GM20431 (cell line): ENCODE measurements at regions not wholly inside any gene's neighbourhood (a gene's known extent, or its start where the extent isn't known, plus 50 kb on each side); places are given as distances from the start of the nearest gene placed in this dataset.
"Not testable (repeated sequence)": the region's sequence is repeated elsewhere in the genome, so short reads cannot be mapped to it uniquely, and the experiment has no call there.

Experiments used
- in situ Hi-C: fragments of 300-500 bp; cut with MseI, MboI; formaldehyde crosslinking; loops from one replicate; pipeline ENCODE4 v1.15.0; 2020; ENCODE audit warnings: low sequenced_read_pairs; ENCODE audit not compliant: unreplicated experiment

GRCh38 chr1:70727886-70728489 is 316.9 kb downstream of the CTH start:
- in situ Hi-C loops = no loop called here

DNA sequence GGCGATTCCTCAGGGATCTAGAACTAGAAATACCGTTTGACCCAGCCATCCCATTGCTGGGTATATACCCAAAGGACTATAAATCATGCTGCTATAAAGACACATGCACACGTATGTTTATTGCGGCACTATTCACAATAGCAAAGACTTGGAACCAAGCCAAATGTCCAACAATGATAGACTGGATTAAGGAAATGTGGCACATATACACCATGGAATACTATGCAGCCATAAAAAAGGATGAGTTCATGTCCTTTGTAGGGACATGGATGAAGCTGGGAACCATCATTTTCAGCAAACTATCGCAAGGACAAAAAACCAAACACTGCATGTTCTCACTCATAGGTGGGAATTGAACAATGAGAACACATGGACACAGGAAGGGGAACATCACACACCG is 311.1 kb downstream of the PTGER3 start:
- in situ Hi-C loops = not testable (repeated sequence)

DNA sequence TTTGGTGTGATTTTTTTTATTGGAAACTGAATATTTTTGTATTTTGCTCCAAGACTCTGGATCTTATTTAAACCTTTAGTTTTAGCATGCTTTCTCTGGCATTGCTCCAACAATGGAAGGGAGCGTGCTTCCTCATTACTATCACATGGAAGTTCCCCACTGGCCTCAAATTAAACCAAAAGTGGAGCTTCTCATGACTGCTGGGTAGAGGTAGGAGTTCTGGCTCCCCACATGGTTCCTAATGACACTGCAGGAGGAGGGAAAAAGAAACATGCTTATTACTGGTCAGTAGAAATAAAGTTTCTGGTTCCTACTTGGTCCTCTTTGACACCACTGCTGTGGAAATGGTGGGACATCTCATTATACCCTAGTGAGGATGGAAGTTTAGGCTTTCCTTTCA is 310.5 kb downstream of the PTGER3 start:
- in situ Hi-C loops = no loop called here

DNA sequence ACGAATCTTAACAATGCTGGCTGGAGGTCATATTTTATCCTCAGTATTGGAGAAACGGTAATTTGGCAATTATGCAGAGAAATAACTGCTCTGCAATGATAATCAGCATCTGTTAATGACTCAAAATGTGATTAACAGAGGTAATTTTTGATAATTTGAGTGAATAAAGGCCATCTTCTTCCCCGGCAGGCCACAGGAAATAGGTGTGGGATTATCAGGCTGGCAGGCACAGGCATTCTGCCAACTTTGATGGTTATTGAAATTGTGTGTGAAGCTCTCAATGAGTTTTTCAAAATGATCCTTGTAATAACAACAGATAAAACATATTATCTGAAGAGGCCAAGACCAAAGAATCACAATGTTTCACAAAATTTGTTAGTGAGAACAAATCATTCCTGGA is 309.0 kb downstream of the PTGER3 start:
- in situ Hi-C loops = no loop called here

DNA sequence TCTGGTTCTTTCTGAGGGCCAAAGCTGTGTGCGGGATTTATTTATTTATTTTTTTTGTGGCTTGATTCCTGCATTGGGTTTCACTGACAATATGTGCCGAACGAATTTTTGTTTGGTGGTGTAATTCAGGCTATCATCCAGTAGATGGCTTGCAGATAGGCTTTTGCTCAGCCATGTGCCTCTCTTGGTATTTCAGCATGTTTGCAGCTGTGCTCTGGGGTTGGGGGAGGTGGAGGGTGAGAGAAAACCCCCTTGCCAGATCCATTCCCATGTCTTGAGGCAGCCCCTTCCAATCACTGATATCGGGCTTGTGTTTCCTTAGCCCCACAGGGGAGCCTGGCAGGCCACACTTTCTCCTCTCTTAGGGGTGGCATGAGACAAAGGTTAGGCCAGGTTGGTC is 302.4 kb downstream of the PTGER3 start:
- in situ Hi-C loops = no loop called here

GRCh38 chr1:70746062-70746461 is 301.6 kb downstream of the PTGER3 start:
- in situ Hi-C loops = not testable (repeated sequence)

GRCh38 chr1:70747123-70747522 is 300.5 kb downstream of the PTGER3 start:
- in situ Hi-C loops = not testable (repeated sequence)

DNA sequence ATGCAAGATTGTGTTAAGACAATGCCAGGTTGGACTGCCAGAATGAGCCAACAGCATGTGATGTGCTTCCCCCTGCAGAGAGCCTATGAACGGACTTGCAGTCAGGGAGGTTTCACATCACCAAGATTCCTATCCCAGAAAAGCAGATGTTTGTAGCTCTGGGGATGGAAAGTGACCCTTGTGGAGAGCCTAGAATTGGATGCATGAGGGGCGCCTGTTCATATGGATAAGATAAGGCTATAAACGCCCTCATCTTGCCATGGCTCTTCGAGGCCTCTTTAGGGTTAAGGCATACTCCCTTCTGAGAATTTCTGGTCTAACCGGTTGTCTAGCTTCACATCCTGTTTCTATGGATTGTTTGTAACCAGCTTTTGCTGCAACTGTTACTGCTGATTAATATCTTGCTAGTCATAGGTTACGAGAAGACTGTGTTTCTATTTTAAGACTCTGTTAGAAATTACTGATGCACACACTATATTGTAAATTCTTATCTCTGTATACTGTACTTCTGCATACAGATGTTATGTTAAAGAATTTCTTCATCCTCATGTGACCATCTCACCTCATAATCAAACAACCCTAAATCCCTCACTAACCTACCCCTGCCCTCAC is 295.8 kb downstream of the PTGER3 start:
- in situ Hi-C loops = not testable (repeated sequence)

GRCh38 chr1:70754701-70755100 is 292.9 kb downstream of the PTGER3 start:
- in situ Hi-C loops = no loop called here

- in situ Hi-C loops = no loop called here
Measured at GRCh38 chr1:70760154-70760553, 287.5 kb downstream of the PTGER3 start.

- in situ Hi-C loops = no loop called here
Measured at GRCh38 chr1:70762386-70762785, 285.2 kb downstream of the PTGER3 start.

DNA sequence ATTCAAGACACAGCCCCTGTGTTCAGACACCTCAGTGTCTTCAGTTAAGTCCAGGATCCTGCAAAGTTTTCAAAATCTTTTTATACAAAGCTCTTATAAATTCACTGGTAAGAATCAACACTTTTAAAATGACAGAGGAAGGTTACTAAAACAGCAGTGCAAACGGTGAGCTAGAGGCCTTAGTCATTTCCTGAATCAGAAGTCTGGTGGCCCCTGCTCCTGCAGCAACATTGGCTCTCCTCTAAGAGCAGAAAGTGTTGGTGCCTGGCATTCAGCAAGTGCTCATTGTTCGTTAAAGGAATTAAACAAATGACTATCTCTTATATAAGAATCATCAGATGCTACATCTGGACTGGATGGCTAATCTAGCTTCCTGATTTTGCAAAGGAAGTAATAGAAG is 282.9 kb downstream of the PTGER3 start:
- in situ Hi-C loops = no loop called here

GRCh38 chr1:70767377-70767776 is 280.2 kb downstream of the PTGER3 start:
- in situ Hi-C loops = no loop called here

- in situ Hi-C loops = no loop called here
Measured at GRCh38 chr1:70768216-70768615, 279.4 kb downstream of the PTGER3 start.

DNA sequence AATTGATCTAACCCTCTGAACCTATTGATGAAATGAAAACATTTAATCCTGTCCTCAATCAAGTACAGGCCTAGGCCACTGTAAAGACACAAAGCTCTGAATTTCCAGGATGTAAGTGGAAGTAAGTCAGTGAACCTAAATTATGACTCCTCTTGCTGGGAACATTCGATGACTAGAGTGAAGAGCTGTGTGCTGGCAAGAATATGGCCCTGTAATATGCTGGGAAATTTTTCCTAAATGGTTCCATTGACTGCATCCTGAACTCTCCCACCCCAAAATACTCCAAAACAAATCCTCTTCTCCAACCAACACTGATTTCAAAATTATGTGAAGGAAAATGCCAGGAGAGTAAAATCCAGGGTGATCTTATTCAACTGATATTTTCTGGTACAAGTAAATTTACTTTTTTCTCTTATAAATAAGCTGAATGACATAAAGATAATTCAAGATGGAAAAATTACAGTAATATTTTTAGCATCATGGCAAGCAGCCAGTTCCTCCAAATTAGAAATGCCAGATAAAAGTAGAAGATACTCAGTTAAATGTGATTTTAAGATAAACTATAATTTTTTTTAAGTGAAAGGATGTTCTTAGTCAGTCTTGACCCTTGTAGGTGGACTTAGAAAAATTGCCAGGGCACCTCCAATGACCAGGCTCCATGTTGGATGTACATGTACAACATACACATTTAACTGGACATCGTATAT is 269.4 kb downstream of the PTGER3 start:
- in situ Hi-C loops = no loop called here

GRCh38 chr1:70778934-70779333 is 268.7 kb downstream of the PTGER3 start:
- in situ Hi-C loops = no loop called here

- in situ Hi-C loops = no loop called here
Measured at GRCh38 chr1:70779571-70779970, 268.0 kb downstream of the PTGER3 start.

GRCh38 chr1:70785287-70785686 is 262.3 kb downstream of the PTGER3 start:
- in situ Hi-C loops = no loop called here

GRCh38 chr1:70790232-70790923 is 257.2 kb downstream of the PTGER3 start:
- in situ Hi-C loops = no loop called here

GRCh38 chr1:70795064-70795463 is 252.6 kb downstream of the PTGER3 start:
- in situ Hi-C loops = not testable (repeated sequence)

DNA sequence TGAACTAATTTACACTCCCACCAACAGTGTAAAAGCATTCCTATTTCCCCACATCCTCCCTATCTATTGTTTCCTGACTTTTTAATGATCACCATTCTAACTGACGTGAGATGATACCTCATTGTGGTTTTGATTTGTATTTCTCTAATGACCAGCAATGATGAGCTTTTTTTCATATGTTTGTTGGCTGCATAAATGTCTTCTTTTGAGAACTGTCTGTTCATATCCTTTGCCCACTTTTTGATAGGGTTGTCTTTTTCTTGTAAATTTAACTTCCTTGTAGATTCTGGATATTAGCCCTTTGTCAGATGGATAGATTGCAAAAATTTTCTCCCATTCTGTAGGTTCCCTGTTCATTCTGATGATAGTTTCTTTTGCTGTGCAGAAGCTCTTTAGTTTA is 251.3 kb downstream of the PTGER3 start:
- in situ Hi-C loops = not testable (repeated sequence)
